Activated CD8-positive, alpha-beta memory T cell treated with anti-CD3 and anti-CD28 coated beads for 48 hours (primary cell): ENCODE measurements at regions not wholly inside any gene's neighbourhood (a gene's known extent, or its start where the extent isn't known, plus 50 kb on each side); places are given as distances from the start of the nearest gene placed in this dataset.

Experiments used
- DNase-seq, 3 experiments: peaks; one replicate each; pipeline ENCODE4 v3.0.0-alpha.2; 2020; ENCODE audit warnings: low read depth in 2 of 3, low spot score in 2 of 3

GRCh38 chr9:105191508-105192121, 52.8 kb upstream of the SLC44A1 start:
- no peak for DNase-seq

GRCh38 chr9:105193560-105193959, 50.9 kb upstream of the SLC44A1 start:
- DNase-seq: no peak

GRCh38 chr9:105194234-105194633, 50.2 kb upstream of the SLC44A1 start:
- no peak for DNase-seq
